GM18520 (cell line): ENCODE measurements at regions not wholly inside any gene's neighbourhood (a gene's known extent, or its start where the extent isn't known, plus 50 kb on each side); places are given as distances from the start of the nearest gene placed in this dataset.
"Not testable (repeated sequence)": the region's sequence is repeated elsewhere in the genome, so short reads cannot be mapped to it uniquely, and the experiment has no call there.

Experiments
- ATAC-seq: cut with Tn5 transposase; IDR thresholded peaks from one replicate; pipeline ENCODE4 v1.9.1; 2021; ENCODE audit not compliant: unreplicated experiment

DNA sequence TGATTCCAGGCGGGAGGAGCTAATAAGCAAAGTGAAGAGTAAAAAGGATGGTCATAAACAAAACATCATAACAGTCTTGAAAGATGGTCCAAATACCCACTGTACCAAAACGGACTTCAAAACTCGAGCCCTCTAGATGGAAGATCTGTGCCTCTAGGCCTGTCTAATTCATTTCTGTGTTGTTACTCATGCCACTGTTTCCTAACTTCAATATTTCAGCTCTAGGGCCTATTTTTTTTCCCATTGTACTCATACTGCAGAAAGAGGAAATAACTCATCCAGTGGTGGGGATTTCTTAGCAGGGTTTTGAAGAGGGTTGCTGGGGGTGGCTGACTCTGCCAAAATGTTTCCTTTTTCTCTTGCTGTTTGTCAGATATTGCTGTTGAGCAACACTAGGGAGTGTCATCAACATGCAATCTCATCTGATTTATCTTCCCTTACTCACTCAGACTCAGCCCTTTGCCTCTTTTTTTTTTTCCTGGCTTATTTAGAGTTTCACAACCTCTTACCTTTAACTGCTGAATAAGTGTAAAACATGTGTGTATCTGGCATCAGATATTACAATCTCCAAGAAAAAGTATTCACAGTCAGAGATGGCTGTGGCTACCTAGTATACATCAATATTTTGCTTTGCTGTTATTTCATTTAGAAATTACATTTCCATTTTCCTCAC is 189.6 kb downstream of the DUSP6 start:
- no peak for ATAC-seq

GRCh38 chr12:89161557-89161956 is 190.7 kb downstream of the DUSP6 start:
- no peak for ATAC-seq

- ATAC-seq, result no peak
These were observed 191.6 kb downstream of the DUSP6 start for GRCh38 chr12:89160716-89161123.

- ATAC-seq, result no peak
These were observed 194.9 kb downstream of the DUSP6 start for GRCh38 chr12:89157413-89157812.

- no peak for ATAC-seq
These were observed 195.4 kb downstream of the DUSP6 start for GRCh38 chr12:89156862-89157262.

DNA sequence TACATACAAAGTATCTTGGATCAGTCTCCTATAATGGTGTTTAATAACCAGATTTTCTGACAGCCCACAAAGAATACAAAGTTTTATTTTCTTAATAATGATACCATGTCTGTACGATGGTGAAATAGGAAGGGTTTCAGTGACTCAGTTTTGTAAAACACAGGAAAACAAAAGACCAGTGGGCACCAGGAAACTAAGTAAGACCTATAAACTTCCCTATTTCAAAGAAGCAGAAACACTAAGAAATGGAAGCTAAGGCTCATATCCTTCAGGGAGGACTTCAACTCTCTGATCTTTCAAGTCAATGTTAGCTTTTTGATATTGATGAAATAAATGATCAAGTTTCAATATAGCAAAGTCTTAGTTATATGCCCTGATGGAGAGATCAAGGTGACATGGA is 196.0 kb downstream of the DUSP6 start:
- no peak for ATAC-seq

- no peak for ATAC-seq
These were observed 196.5 kb downstream of the DUSP6 start for GRCh38 chr12:89155826-89156225.

GRCh38 chr12:89154743-89155499 is 197.4 kb downstream of the DUSP6 start:
- no peak for ATAC-seq

GRCh38 chr12:89153341-89153740 is 199.0 kb downstream of the DUSP6 start:
- ATAC-seq, result no peak

GRCh38 chr12:89151536-89151935 is 200.8 kb downstream of the DUSP6 start:
- no peak for ATAC-seq

DNA sequence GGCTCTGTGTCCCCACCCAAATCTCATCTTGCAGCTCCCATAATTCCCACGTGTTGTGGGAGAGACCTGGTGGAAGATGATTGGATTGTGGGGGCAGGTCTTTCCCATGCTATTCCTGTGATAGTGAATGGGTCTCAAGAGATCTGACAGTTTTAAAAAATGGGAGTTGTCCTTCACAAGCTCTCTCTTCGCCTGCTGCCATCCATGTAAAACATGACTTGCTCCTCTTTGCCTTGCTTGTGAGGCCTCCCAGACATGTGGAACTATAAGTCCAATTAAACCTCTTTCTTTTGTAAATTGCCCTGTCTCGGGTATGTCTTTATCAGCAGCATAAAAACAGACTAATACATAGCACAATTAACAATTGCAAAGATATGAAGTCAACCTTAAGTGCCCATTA is 201.5 kb downstream of the DUSP6 start:
- ATAC-seq, result not testable (repeated sequence)

GRCh38 chr12:89140602-89141238 is 211.6 kb downstream of the DUSP6 start:
- no peak for ATAC-seq

DNA sequence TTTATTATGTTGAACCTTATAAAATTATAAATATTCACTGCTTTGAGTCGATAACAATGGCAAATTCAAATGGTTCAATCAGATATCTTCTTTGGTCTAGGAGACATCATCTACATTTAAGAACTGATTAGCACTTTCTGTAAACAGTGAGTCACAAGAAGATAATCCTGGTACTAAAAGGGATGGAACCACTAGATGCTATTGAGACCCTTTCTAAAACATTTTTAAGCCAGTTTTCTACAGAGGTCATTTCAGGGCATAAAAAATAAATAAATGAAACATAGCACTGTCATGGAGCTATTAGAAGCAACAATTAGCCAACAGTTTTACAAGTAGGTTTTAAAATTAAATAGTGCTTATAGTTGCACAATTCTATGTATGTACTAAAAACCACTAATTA is 212.2 kb downstream of the DUSP6 start:
- ATAC-seq, result no peak

GRCh38 chr12:89139390-89139789 is 212.9 kb downstream of the DUSP6 start:
- ATAC-seq, result no peak

DNA sequence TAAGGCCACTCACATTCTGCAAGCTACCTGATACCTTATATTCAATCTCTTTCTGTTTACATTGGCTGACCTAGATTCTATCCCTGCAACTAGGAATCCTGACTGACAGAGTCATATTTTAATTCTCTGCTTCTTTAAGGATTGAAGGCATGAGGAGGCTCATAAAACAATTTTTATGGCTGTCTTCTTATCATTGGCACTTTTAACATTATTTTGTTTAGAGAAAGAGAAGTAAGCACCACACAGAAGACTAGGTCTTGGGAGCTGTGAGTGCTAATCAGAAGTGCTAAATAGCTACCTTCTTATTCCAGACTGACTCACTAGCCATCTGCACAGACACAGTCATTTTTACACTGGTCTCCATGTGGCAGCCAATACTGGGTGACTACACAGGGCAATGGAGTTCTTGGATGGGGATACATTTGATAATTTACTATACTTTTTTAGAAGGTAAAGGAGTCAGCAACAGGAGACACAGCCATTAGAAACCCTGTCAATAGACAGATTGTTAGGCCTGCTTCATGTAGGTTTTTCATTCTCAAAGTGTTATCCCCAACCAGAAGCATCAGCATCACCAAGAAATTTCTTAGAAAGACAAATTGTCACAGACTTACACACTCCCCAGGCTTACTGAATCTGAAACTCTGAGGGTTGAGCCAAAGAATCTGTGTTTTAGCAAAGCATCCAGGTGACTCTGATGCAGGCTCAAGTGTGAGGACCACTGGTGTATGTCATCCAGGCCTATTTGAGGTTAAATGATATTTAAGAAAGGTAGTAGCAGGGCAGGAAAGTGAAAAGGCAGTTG is 214.1 kb downstream of the DUSP6 start:
- ATAC-seq, result no peak

DNA sequence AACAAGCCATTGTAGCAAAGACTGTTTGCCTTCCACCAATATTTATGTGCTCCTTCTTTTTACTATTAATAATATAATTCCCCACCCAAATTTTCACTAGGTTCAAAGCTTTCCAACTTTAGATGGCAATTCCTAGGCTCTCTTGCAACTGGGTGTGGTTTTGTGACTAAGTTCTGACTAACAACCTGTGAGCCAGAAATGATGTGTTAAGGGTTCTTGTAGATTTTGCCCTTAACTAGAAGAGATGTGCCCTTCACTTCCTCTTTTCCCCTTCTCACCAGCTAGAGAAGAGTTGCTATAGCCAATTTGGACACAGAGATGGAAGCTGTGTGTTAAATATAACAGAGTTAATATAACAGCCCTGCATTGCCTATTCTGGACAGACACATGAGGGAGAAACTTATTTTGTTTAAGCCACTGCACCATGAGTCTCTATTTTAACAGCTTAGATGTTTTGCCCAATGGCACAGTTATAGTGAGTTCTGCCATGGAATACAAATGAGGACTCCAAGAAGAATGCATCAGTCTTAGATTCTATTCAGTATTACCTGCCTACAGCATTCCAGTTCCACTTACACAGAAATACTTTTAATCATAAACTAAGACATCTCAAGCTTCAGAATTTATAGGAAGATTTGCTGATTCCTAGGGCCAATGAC is 216.2 kb downstream of the DUSP6 start:
- ATAC-seq, result no peak

- ATAC-seq, result no peak
These were observed 218.0 kb downstream of the DUSP6 start for GRCh38 chr12:89134213-89134770.

DNA sequence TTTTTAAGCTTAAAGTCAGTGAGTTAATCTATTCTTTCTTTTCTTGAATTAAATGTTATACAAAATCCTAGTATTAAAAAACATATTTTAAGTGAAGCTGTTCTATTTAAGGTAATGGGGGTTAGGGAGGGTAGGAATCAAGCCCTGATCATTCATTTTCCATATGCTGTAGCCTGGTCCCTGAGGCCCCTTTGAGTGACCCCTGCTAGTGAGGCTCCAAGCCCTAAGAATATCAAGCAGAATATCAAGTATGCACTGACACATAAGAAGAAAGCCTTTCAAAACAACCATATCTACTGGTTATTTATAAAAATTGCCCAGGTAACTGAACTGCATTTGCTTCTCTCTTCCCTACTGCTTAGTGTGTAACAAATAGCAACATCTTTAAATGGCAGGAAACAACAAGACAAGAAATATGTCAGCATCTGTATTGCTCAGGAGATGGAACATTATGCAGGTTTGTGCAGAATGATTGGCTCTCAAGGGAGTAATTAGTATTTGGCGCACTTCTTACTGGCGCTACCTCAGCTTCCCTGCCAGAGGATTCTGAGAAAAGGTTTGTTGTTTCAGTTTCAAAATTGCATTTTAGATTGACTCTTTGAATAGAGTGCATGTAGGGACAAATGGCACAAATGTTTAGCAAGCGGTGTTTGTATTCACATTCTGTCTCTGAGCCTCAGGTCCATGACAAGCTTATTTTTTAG is 223.0 kb downstream of the DUSP6 start:
- ATAC-seq, result no peak

DNA sequence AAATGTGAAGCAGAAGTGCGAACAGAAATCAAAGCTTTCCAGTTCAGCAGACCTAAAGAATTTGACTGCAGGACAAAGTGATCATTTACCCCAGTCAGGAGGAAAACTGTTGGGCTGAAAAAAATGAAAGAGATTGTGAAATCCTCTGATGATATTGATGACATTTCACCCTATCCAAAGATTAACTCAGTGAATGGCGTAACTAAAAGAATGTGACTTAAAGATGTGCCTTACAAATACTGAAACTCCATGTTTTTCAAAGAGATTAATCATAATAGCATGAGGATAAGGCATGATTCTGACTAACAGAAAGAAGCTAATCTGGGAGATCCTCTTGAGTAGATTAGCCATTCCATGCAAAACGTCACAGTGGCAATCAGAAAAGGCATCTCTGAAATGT is 225.6 kb downstream of the DUSP6 start:
- ATAC-seq, result no peak

GRCh38 chr12:89122852-89123251 is 229.4 kb downstream of the DUSP6 start:
- ATAC-seq, result no peak
